IMR-90 (cell line): ENCODE measurements at regions not wholly inside any gene's neighbourhood (a gene's known extent, or its start where the extent isn't known, plus 50 kb on each side); places are given as distances from the start of the nearest gene placed in this dataset.

Experiments
- CEBPB ChIP-seq: IDR thresholded peaks from 2 replicates; pipeline ENCODE4 v1.6.1; 2012; ENCODE audit warnings: low read depth, low read length, improper control_type of control experiment
- POLR2A ChIP-seq: IDR thresholded peaks from 2 replicates; pipeline ENCODE4 v1.6.1; 2012; ENCODE audit warnings: mild to moderate bottlenecking, low read depth, low read length
- RFX5 ChIP-seq: IDR thresholded peaks from 2 replicates; pipeline ENCODE4 v1.8.0; 2012; ENCODE audit warnings: low read depth, mild to moderate bottlenecking, low read length, moderate library complexity
- USF2 ChIP-seq: fragments of 150-350 bp; IDR thresholded peaks from 2 replicates; pipeline ENCODE4 v1.6.1; 2017; ENCODE audit warnings: mild to moderate bottlenecking, antibody characterized with exemption, low read length, low read depth
- TF ChIP-seq, protein P1 (sequence below): conservative IDR thresholded peaks from 2 replicates; pipeline ENCODE4 v1.5.1; 2012; ENCODE audit warnings: mild to moderate bottlenecking, low read depth, low read length, improper control_type of control experiment
- TF ChIP-seq, protein P2 (sequence below): fragments of 150-350 bp; IDR thresholded peaks from 2 replicates; pipeline ENCODE4 v1.6.1; 2016; ENCODE audit warnings: low read depth, mild to moderate bottlenecking, low read length, moderate library complexity, borderline replicate concordance

GRCh38 chr3:89795506-89795905, 688.1 kb downstream of the EPHA3 start:
- TF ChIP-seq, protein P1, sequence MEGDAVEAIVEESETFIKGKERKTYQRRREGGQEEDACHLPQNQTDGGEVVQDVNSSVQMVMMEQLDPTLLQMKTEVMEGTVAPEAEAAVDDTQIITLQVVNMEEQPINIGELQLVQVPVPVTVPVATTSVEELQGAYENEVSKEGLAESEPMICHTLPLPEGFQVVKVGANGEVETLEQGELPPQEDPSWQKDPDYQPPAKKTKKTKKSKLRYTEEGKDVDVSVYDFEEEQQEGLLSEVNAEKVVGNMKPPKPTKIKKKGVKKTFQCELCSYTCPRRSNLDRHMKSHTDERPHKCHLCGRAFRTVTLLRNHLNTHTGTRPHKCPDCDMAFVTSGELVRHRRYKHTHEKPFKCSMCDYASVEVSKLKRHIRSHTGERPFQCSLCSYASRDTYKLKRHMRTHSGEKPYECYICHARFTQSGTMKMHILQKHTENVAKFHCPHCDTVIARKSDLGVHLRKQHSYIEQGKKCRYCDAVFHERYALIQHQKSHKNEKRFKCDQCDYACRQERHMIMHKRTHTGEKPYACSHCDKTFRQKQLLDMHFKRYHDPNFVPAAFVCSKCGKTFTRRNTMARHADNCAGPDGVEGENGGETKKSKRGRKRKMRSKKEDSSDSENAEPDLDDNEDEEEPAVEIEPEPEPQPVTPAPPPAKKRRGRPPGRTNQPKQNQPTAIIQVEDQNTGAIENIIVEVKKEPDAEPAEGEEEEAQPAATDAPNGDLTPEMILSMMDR: no peak
- TF ChIP-seq USF2 (no peak), POLR2A (no peak), CEBPB (no peak), RFX5 (no peak)
- TF ChIP-seq, protein P2, sequence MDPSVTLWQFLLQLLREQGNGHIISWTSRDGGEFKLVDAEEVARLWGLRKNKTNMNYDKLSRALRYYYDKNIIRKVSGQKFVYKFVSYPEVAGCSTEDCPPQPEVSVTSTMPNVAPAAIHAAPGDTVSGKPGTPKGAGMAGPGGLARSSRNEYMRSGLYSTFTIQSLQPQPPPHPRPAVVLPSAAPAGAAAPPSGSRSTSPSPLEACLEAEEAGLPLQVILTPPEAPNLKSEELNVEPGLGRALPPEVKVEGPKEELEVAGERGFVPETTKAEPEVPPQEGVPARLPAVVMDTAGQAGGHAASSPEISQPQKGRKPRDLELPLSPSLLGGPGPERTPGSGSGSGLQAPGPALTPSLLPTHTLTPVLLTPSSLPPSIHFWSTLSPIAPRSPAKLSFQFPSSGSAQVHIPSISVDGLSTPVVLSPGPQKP: no peak
